ENCODE measurements at regions not wholly inside any gene's neighbourhood (a gene's known extent, or its start where the extent isn't known, plus 50 kb on each side); places are given as distances from the start of the nearest gene placed in this dataset.

- Histone ChIP-seq H2AFZ (no peak overlapping the region), H3K79me2 (ENCODE audit: low read depth) (no peaks in the 10 kb centered on the region), H3K9me3 (ENCODE audit: insufficient read depth, low read depth) (no peaks in the 10 kb centered on the region), H3K27me3 (ENCODE audit: insufficient read depth, low read depth) (no peaks in the 10 kb centered on the region), H3K4me2 (no peak overlapping the region), H3K9me2 (ENCODE audit: insufficient read depth) (no peaks in the 10 kb centered on the region), H3K36me3 (ENCODE audit: low read depth) (no peaks in the 10 kb centered on the region), H3K4me3 (no peak overlapping the region), H4K20me1 (ENCODE audit: insufficient read depth) (no peaks in the 10 kb centered on the region), H3F3A (ENCODE audit: insufficient read depth, low read depth) (no peaks in the 10 kb centered on the region), H3K27ac (no peak overlapping the region), H3K4me1 (replicated peaks; ENCODE audit: insufficient read depth) (no peaks in the 10 kb centered on the region)
- POLR2A ChIA-PET (ENCODE audit: unreplicated experiment) = no interaction called here
- intact Hi-C loops (cut with micrococcal nuclease; ENCODE audit: unreplicated experiment) = no loop called here
- TF ChIP-seq EZH2 (IDR thresholded peaks at IDR 0.05; ENCODE audit: low read depth) (no peak), CTCF (conservative IDR thresholded peaks at IDR 0.05) (no peak)
- no TSS peak for BruUV-seq (replicated peaks)
- CTCF ChIA-PET = no interaction called here
- no peak for DNase-seq
These were observed 1015.9 kb downstream of the PCDH18 start for GRCh38 chr4:136516371-136516770.

DNA sequence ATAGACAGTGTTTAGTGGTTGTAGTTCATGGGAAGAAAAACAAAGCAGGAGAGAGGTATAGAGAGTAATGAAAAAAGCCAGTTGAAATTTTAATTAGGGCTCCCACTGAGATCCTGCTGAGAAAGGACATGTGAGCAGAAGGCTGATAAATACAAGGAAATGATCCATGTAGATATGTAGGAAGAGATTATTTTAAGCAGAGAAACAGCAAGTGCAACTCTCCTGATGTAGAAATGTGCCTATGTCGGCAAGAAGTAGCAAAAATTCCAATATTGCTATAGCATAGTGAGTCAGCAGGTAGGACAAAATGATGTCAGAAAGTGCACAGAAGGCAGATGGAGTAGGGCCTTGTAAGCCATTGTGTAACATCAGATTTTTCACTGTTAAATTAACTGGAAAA, 1027.3 kb downstream of the PCDH18 start:
- Histone ChIP-seq H3K79me2 (ENCODE audit: low read depth) (no peaks in the 10 kb centered on the region), H3K4me1 (replicated peaks; ENCODE audit: insufficient read depth) (peaks cover 10% of the 10 kb centered on the region; the same call in 1 of the 2 replicates), H3K4me3 (no peak overlapping the region), H3K36me3 (ENCODE audit: low read depth) (no peaks in the 10 kb centered on the region), H3K9me2 (ENCODE audit: insufficient read depth) (no peaks in the 10 kb centered on the region), H4K20me1 (ENCODE audit: insufficient read depth) (no peaks in the 10 kb centered on the region), H3K4me2 (no peak overlapping the region), H2AFZ (peak overlapping the region; percentile 66; the same call in 1 of the 2 replicates), H3K27me3 (ENCODE audit: insufficient read depth, low read depth) (no peaks in the 10 kb centered on the region), H3K27ac (peak overlapping the region; percentile 60), H3F3A (ENCODE audit: insufficient read depth, low read depth) (no peaks in the 10 kb centered on the region), H3K9me3 (ENCODE audit: insufficient read depth, low read depth) (peaks cover 4% of the 10 kb centered on the region; the same call in 1 of the 2 replicates)
- ChIA-PET CTCF (no interaction called here), POLR2A (ENCODE audit: unreplicated experiment) (no interaction called here)
- no peak for TF ChIP-seq EZH2 (IDR thresholded peaks at IDR 0.05; ENCODE audit: low read depth)
- no peak for TF ChIP-seq CTCF (conservative IDR thresholded peaks at IDR 0.05)
- BruUV-seq (replicated peaks) = no TSS peak
- DNase-seq = peak in 1 of 2 experiments; percentile 36
- intact Hi-C loops (cut with micrococcal nuclease; ENCODE audit: unreplicated experiment) = no loop called here

DNA sequence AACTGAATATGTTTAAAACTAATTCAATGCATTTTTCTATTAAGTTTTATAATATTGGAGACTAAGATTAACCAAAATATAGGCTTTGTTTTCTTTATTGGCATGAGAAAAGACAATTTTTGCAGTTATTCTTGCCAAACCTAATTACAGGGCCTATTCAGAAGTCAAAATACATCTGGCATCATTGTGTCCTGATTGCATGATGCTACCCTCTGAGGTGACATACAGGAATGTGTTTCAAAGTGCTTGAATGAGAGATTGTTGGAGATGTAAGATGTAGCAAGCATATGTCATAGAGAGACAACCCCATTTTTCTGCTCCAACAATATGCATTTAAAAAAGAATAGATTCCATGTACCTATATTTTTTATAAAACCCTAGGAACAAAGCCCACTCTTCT, 1036.4 kb downstream of the PCDH18 start:
- Histone ChIP-seq H3F3A (ENCODE audit: insufficient read depth, low read depth) (no peaks in the 10 kb centered on the region), H3K27me3 (ENCODE audit: insufficient read depth, low read depth) (no peaks in the 10 kb centered on the region), H4K20me1 (ENCODE audit: insufficient read depth) (no peaks in the 10 kb centered on the region), H3K9me2 (ENCODE audit: insufficient read depth) (no peaks in the 10 kb centered on the region; the same call in 1 of the 2 replicates), H3K79me2 (ENCODE audit: low read depth) (no peaks in the 10 kb centered on the region), H3K36me3 (ENCODE audit: low read depth) (no peaks in the 10 kb centered on the region), H3K9me3 (ENCODE audit: insufficient read depth, low read depth) (no peaks in the 10 kb centered on the region), H2AFZ (no peak overlapping the region), H3K4me2 (no peak overlapping the region), H3K27ac (no peak overlapping the region), H3K4me3 (no peak overlapping the region), H3K4me1 (replicated peaks; ENCODE audit: insufficient read depth) (no peaks in the 10 kb centered on the region)
- POLR2A ChIA-PET (ENCODE audit: unreplicated experiment) = no interaction called here
- BruUV-seq (replicated peaks) = no TSS peak
- no peak for DNase-seq
- CTCF ChIA-PET = no interaction called here
- intact Hi-C loops (cut with micrococcal nuclease; ENCODE audit: unreplicated experiment) = no loop called here
- TF ChIP-seq EZH2 (IDR thresholded peaks at IDR 0.05; ENCODE audit: low read depth) = no peak

DNA sequence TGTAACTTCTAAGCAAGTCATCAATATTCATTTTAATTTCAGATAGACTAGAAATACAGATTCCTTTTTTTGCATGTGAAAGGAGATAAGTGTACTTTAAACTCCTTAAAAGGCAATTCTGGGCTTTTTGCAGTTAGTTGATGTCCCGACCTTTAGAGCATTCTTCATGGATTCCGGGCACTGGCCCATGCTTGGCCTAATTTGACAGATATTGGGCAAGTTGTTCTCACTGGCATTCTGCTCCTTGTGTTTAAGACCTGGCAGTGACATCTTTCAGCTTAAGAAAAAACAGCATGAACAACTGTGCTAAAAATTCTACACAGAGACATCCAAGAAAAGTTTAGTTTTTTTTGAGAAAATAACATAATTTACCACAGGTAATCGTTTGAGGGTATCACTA, 1037.2 kb downstream of the PCDH18 start:
- no peak for TF ChIP-seq CTCF (conservative IDR thresholded peaks at IDR 0.05)
- TF ChIP-seq EZH2 (IDR thresholded peaks at IDR 0.05; ENCODE audit: low read depth) = no peak
- DNase-seq = no peak
- intact Hi-C loops (cut with micrococcal nuclease; ENCODE audit: unreplicated experiment) = no loop called here
- CTCF ChIA-PET = no interaction called here
- no peak overlapping the region for H2AFZ ChIP-seq
- no peak overlapping the region for H3K4me2 ChIP-seq
- H3K4me1 ChIP-seq (replicated peaks; ENCODE audit: insufficient read depth) = no peaks in the 10 kb centered on the region
- no peaks in the 10 kb centered on the region for H3K36me3 ChIP-seq (ENCODE audit: low read depth)
- no TSS peak for BruUV-seq (replicated peaks)
- no peak overlapping the region for H3K4me3 ChIP-seq
- no peaks in the 10 kb centered on the region; the same call in 1 of the 2 replicates for H3K9me2 ChIP-seq (ENCODE audit: insufficient read depth)
- H3K9me3 ChIP-seq (ENCODE audit: insufficient read depth, low read depth) = no peaks in the 10 kb centered on the region
- no peak overlapping the region for H3K27ac ChIP-seq
- H4K20me1 ChIP-seq (ENCODE audit: insufficient read depth) = no peaks in the 10 kb centered on the region
- POLR2A ChIA-PET (ENCODE audit: unreplicated experiment) = no interaction called here
- no peaks in the 10 kb centered on the region for H3K79me2 ChIP-seq (ENCODE audit: low read depth)
- no peaks in the 10 kb centered on the region for H3F3A ChIP-seq (ENCODE audit: insufficient read depth, low read depth)
- H3K27me3 ChIP-seq (ENCODE audit: insufficient read depth, low read depth) = no peaks in the 10 kb centered on the region

All from PC-9 (cell line).